ENCODE measurements at regions not wholly inside any gene's neighbourhood (a gene's known extent, or its start where the extent isn't known, plus 50 kb on each side); places are given as distances from the start of the nearest gene placed in this dataset.

DNA sequence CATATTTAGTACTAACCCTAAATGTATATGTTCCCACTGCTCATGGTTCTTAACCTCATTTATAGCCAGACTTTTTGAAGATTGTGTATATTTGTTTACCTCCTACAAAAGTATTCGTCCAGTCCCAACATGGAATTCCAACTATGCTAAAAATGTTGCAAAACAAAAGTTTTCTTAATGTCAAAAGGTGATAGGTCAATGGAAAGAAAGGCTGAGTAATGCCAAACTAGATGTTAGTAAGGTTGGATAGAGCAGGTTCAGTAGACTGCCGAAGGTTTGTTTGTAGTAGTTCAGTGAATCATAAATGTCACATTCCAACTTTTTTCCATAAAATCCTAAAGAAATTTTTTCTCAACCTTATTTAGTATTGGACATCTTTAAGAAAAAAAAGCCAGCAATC is 874.5 kb downstream of the FLRT2 start:
- no peak for DNase-seq (ENCODE audit: low read depth)
- TF ChIP-seq CTCF (conservative IDR thresholded peaks at IDR 0.05; ENCODE audit: control insufficient read depth, insufficient read depth, low read depth, low read length): no peak
- no peak overlapping the region for H3K4me3 ChIP-seq (ENCODE audit: control insufficient read depth, low read depth, low read length)

- no peak overlapping the region for H3K4me3 ChIP-seq (ENCODE audit: control insufficient read depth, low read depth, low read length)
- no peak for DNase-seq (ENCODE audit: low read depth)
- TF ChIP-seq CTCF (conservative IDR thresholded peaks at IDR 0.05; ENCODE audit: control insufficient read depth, insufficient read depth, low read depth, low read length): no peak
These were observed 872.6 kb downstream of the FLRT2 start for GRCh38 chr14:86402545-86402944.

DNA sequence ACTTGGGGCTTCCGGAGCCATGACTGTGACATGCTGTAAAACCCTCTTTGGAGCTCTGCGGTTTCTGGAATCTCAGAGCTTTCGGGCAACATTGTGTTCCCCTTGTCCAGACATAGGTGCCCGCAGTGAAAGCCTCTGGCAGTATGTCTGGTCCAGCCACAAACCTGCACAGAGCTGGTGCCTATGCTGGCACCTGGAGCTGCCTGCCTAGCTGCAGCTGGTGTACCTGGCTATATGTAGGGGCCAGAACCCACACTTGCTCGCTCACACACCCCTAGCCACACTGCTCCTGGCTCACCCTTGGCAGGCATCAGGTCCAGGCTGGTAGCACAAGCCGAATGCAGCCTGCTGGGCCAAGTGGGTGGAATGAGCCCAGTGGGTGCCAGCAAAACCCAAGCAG is 861.1 kb downstream of the FLRT2 start:
- DNase-seq (ENCODE audit: low read depth): no peak
- no peak overlapping the region for H3K4me3 ChIP-seq (ENCODE audit: control insufficient read depth, low read depth, low read length)
- TF ChIP-seq CTCF (conservative IDR thresholded peaks at IDR 0.05; ENCODE audit: control insufficient read depth, insufficient read depth, low read depth, low read length): no peak

DNA sequence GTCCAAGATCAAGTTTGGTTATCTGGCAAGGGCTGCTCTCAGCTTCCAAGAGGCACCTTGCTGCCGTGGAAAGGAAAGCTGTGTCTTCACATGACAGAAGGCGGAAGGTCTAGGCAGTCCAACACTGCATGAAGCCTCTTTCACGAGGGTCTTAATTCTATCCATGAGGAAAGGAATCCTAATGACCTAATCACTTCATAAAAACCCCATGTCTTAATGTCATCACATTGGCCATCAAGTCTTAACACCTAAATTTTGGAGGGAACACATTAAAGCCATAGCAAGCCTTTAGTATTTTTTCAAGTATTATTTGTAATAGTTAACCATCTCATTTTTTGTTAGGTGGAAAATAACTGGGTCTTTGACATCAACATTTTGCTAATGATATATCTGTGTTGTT is 858.3 kb downstream of the FLRT2 start:
- no peak for TF ChIP-seq CTCF (conservative IDR thresholded peaks at IDR 0.05; ENCODE audit: control insufficient read depth, insufficient read depth, low read depth, low read length)

GRCh38 chr14:86373886-86374285 is 843.9 kb downstream of the FLRT2 start:
- DNase-seq (ENCODE audit: low read depth): no peak
- TF ChIP-seq CTCF (conservative IDR thresholded peaks at IDR 0.05; ENCODE audit: control insufficient read depth, insufficient read depth, low read depth, low read length): no peak
- H3K4me3 ChIP-seq (ENCODE audit: control insufficient read depth, low read depth, low read length): no peak overlapping the region

More for the DNA sequence above, 858.3 kb downstream of the FLRT2 start:
- no peak overlapping the region for H3K4me3 ChIP-seq (ENCODE audit: control insufficient read depth, low read depth, low read length)
- no peak for DNase-seq (ENCODE audit: low read depth)

- TF ChIP-seq CTCF (conservative IDR thresholded peaks at IDR 0.05; ENCODE audit: control insufficient read depth, insufficient read depth, low read depth, low read length): no peak
- H3K4me3 ChIP-seq (ENCODE audit: control insufficient read depth, low read depth, low read length): no peak overlapping the region
These were observed 842.5 kb downstream of the FLRT2 start for GRCh38 chr14:86372402-86372801.

GRCh38 chr14:86364634-86365033 is 834.7 kb downstream of the FLRT2 start:
- H3K4me3 ChIP-seq (ENCODE audit: control insufficient read depth, low read depth, low read length): no peak overlapping the region
- no peak for DNase-seq (ENCODE audit: low read depth)
- TF ChIP-seq CTCF (conservative IDR thresholded peaks at IDR 0.05; ENCODE audit: control insufficient read depth, insufficient read depth, low read depth, low read length): no peak

More at GRCh38 chr14:86372402-86372801, 842.5 kb downstream of the FLRT2 start:
- no peak for DNase-seq (ENCODE audit: low read depth)
